ENCODE measurements at regions not wholly inside any gene's neighbourhood (a gene's known extent, or its start where the extent isn't known, plus 50 kb on each side); places are given as distances from the start of the nearest gene placed in this dataset.
A peak's percentile ranks its signal among the peaks of the same experiment; 100 is the strongest.

DNA sequence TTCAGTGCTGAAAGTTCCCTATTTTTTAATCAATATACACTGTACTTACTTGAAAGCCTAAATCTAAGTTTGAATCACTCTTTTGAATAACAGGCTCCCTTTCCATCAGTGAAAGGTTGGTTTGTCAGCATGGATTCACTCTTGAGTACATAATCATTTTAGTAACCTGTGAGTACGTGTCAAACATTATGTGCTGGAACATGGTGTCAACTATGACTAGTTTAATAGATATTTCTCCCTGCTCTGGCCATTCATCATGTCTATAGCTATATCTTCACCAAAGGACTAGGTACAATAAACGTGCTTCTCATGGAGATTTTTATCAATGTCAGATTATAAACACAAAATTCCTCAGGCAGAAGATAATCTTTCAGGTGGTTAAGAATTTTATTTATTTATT lies 61.7 kb upstream of the MDFIC start:
- DNase-seq, result no peak

DNA sequence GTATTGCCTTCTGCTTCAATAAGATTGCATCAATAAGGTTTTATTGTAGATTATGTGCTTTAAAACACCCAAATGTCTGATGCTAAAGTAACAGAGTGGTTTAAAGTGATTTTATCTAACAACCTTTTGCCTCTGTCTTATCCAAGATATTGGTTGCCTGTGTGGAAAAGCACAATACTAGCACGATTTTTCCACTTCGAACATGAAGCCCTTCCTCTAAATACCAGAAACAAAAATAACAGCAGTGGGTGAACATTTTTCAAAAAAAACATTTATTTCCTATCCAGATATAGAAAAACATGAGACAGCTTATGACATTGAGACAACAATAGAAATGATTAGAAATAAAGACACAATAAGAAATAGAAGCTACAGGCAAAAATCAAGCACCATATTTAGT lies 59.5 kb upstream of the MDFIC start:
- no peak for DNase-seq

DNA sequence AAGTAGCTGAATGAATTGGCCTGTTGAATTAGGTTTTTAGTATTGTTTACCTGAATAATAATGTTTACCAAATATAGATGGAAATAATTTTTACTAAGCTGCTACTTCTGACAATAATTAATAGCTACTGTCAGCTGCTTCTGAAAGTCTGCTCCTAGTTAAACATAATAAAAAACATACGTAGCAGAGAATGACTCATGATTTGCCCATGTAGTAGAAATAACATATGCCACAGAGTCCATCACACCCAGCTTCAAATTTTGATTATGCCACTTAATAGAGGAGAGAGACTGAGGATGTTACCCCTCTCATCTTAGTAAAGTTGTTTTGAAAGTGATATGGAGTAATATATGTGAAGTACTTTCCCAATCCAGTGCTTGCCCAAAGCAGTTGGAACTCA lies 57.6 kb upstream of the MDFIC start:
- DNase-seq, result no peak

DNA sequence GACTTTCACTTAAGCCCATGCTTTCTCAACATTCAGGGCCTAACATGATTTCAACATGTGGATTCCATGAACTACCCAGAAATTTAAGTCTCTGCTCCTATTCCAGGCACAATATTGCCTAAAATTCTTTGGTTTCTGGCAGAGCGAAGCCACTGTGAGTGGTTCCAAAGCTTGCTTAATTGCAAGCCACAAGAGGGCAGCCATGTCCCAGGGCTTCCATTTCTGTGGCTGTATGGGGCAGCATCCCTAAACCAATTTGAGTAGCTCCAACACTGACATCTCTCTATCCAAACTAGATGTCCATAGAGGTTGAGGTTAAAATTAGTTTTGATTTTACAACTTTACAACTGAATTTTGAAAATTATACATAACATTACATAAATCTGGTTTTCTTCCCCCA lies 56.3 kb upstream of the MDFIC start:
- peak; percentile 5 for DNase-seq

Data from NCI-H345 (cell line).